HG03097 (cell line): ENCODE measurements at regions not wholly inside any gene's neighbourhood (a gene's known extent, or its start where the extent isn't known, plus 50 kb on each side); places are given as distances from the start of the nearest gene placed in this dataset.
"Not testable (repeated sequence)": the region's sequence is repeated elsewhere in the genome, so short reads cannot be mapped to it uniquely, and the experiment has no call there.

ENCODE experiments used
- ATAC-seq: cut with Tn5 transposase; IDR thresholded peaks from one replicate; pipeline ENCODE4 v1.9.1; 2021; ENCODE audit not compliant: unreplicated experiment, low FRiP score

- not testable (repeated sequence) for ATAC-seq
Observed at GRCh38 chr6:21947227-21947626, 349.6 kb downstream of the PRL start.

DNA sequence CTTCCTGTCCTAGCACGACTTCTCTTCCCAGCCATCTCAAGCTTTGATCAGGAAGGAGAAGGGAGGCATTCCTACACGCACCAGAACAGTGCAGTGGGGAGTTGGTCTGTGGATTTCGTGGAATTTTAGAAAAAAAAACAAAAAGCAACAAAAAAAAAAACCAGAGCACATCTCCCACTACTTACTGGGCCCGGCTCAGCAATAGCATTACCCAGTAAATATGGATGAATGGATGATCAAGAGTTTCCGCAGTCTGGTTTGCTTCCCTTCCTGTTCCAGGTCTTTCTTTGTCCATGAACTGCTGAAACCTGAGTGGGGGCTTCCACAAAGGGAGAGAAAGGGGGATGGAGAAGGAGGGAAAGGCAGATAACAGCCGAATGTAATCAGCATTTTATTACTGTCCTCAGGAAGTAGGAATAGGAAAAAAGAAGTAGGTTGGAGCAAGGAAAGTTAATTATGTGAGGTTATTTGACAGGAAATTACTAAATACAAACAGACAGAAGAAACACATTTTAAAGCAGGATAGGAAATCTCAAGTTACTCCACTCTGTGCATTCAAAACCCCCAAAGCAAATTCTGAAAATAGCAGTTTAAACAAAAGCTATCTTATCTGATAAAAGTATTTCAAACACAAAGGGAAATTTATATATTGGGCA lies 349.0 kb downstream of the PRL start:
- ATAC-seq: no peak

DNA sequence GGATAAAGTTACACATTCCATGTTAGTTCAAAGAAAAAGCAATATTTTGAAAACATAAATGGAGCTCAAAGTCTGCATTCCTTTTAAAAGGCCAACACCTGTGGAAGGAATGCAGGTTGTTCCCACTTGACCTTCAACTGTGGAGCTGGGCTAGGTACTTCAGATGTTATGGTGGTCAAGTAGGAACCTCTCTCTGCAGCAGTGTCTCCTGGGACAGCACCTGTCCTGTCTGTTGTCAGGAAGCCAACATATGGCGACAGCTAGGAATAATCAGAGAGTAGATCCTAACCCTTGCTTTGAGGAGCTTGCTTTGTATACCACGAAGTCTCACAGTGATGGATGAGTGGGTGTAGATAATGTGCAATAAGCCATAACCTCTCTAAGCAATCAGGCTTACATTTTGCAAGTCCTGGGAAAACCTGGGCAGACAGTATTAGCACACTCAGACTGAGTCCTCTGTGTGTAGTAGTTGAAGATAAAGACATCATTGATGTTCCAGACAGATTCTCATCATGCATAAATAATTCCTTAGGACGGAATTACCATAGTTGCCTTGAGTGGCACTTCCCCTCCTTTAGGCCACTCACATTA lies 347.5 kb downstream of the PRL start:
- no peak for ATAC-seq

DNA sequence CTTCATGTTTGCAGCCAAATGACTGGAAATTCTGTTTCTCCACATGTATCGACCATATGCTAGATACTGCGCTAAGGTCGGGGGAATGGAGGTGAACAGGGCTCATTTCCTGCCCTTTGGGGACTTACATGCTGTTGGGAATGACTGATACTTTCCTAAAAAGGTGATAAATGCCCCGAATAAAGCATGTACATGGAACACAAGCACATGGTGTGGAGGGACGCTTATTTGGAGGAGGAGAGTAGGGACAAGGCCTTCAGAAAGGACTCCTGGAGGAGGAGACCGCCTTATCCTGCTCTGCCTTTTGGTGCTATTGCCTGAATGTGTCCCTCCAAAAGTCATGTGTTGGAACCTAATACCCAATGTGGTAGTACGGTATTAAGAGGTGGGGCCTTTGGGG lies 344.5 kb downstream of the PRL start:
- ATAC-seq: no peak

DNA sequence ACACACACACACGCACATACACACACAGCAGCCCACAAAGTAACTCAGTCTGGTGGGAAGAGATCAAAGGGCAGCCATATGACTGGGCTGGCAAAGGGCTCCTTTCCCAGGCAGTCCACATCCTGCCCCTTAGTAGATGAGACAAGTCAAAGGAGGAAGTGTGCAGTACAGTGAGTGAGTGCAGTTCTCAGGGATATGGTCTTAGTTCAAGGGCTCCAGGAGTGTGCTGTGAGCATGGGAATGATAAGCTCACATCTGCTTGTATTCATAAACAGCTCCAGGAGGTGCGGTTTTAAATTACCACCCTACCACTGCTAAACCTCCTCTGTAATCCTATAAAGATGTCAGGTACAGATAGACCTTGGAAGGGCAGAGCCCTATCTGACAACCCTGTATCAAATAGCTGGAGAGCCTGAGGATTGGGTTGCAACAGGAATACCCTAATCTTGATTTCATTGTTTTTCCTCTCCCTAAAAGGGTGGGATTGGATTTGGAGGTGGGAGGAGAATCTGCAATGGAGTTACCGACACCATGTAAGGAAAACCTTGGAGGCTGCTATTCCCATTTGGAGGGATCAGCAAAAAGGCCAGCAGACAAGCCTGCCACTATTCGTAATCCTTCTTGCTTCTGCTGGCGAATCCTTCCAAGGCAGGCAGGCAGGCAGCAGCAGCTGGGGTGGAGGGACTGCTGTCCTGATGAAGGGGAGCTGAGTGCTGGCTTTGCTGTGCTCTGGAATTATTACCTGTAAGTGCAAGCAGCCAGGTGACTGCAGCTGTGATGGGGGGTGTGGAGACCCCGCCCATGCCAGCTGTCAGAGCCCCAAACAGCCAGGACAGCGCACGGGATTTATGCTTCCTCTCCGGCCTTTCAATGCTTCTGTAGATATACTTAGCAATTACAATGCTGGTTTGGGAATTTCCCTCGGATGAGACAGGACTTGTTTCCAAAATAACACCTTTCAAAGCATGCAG lies 342.7 kb downstream of the PRL start:
- ATAC-seq: no peak

DNA sequence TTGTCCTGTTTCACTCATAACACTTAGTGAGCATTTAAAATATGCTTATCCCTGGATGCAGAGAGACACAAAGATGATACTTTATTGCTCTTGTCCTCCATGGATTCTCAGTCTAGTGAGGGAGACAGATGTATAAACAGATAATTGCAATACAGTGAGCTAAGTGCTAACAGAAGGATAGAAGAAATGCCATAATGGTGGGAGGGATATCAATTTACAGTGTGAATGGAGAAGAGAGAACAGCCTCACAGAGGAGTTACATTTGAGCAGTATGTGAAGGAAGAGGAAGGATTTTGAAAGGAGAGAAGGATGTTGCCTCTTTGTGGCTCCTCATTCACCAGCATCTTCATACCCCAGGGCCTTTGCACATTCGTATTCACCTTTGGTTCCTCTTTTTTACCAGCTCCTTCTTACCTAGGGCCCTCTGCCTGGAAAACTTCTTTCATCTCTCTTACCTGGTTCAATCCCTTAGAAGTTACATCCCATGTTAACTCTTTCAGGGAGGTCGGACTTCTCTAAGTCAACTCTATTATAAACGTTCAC lies 341.7 kb downstream of the PRL start:
- ATAC-seq: no peak

DNA sequence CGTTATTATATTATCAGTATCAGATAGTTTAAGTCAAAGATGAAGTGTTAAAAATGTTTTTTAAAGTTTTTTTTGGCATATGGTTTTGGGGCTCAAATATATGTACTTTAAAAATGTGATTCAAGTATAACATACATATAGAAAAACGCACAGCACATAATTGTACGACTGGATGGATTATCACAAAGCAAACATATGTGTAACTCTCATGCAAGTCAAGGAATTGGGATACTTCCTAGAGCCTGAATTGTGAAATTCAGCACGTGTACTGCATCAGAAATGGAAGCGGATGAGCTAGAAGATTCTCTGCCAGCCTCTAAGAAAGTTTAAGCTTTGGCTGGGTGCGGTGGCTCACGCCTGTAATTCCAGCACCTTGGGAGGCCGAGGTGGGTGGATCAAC lies 340.9 kb downstream of the PRL start:
- no peak for ATAC-seq

GRCh38 chr6:21958428-21958827 lies 338.4 kb downstream of the PRL start:
- no peak for ATAC-seq

DNA sequence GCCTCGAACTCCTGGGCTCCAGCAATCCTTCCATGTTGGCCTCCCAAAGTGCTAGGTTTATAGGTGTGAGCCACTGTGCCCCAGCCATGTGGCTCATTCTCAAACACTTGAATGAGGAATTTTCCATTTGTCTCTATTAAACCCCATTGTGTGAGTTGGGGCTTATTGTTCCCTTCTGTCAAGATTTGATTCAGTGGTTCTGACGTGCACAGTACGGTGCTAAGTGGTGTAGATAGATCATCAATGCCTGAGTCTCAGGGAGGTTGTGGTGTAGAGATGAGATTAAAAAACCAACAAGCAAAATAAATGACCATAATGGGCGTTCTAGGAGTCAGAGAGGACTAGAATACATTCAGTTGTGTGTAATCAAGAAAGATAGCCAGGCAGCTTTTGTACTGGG lies 335.6 kb downstream of the PRL start:
- no peak for ATAC-seq

- no peak for ATAC-seq
Observed at GRCh38 chr6:21965016-21965415, 331.8 kb downstream of the PRL start.

DNA sequence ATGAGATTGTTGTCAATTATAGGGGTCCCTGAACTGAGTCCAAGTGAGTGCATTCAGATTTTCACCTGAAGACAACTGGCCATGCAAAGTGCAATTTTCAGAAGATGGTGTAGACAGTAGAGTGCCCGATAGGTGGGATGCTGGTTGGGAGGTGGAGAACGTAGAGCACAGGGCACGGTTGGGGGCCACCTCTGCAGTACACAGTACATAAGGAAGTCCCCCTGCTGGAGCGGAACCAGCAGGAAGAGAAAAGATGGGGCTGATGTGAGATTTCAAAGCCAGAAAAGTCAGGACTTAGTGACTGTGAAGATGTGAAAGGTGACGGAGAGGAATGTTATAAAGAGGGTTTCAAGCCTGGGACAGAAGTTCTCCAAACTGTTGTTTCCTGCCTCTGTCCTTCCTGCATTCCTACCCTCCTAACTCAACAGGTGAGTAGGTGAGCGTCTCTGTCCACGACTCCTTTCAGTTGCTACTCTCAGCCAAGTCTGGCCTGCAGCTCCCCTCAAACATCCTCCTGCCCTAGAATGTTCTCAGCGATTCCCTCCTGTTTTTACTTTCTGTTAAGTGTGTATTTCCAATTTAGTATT lies 330.8 kb downstream of the PRL start:
- no peak for ATAC-seq

DNA sequence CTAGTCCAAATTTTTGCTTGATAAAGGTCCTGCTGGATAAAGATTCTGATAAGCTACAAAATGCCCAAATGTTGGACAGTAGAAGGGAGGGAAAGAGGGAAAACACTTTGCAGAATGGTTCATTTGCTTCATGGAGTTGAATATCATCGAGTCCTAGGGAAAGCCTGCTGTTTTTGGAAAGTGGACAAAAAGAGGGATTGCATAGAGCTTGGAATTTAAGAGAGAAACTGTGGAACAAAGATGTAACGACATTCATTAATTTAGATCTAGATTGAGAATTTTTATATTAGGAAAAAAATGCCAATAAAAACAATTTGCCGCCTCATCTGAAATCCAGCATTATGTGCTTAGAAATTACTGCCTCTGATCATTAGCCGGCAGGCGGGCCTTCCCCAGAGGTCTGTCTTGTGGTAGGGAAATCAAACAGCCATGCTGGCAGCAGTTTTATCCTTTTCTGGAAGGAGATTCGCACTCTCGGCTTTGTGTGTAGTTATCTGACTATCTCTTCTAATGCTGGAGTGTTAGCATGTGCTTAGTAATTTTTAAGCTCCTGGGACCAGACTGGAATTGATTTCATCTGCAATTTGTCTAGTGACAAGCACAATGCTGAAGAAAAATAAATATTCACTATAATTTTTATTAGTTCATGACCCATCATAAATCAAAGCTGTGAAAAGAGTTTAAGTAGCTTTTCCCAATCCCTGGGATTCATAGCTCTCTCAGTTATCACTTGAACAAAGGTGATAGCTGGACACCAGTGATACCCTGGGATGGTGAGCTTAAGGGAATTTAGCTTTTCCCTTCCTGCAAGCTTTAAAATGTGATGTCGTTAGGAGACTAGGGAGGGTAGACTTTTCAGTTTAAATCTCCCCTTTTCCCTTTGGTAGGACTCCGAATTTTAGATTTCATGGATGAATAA lies 329.5 kb downstream of the PRL start:
- no peak for ATAC-seq

GRCh38 chr6:21968411-21968810 lies 328.4 kb downstream of the PRL start:
- no peak for ATAC-seq

DNA sequence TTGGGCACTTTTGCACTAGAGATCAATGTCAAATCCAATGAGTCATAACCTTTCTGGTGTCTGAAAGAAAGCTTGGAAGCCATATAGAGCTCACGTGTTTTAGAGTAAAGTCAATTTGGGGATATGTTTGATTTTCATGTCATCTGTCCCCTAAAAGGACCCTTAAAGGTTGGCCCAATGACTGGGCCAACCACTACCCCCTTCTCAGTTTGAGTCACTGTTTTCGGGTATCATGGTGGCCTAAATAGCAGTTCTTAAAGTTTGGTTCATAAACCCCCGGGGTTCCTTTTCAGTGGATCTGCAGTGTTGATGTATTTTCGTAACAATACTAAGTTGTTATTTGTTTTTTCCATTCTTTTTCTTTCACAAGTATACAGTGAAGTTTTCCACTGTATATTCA lies 327.6 kb downstream of the PRL start:
- ATAC-seq: no peak

DNA sequence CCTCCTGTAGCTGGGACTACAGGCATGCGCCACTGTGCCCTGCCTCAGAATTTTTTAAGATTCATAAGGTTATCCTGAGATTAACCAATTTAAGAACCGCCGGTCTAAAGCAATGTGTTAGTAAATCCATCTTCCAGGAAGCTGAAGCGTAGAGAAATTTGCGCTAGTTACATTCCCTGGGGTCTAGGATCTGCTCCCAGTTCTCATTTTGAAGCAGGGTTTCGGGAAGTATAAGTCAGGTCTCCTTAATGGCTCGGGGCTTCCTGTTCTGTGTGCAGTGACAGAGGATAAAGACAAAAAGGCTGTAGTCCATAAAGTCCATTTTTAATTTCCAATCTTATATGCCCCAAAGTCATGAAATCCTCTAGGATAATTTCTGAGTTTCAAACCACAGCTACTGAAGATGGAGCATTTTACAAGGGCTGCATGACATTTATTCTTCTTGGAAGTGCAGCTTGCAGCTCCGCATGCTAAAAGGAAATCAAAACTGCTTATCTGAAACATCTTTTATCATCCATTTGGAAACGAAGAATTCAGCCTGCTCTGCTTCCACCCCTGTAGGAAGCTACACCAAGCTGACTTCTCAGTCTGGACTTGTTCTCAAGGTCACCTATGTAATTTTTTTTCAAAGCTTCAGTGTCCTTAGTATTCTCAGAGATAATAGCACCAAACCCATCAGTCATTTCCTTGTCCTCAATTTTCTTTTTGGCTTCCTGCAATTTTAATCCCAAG lies 326.1 kb downstream of the PRL start:
- ATAC-seq: no peak

DNA sequence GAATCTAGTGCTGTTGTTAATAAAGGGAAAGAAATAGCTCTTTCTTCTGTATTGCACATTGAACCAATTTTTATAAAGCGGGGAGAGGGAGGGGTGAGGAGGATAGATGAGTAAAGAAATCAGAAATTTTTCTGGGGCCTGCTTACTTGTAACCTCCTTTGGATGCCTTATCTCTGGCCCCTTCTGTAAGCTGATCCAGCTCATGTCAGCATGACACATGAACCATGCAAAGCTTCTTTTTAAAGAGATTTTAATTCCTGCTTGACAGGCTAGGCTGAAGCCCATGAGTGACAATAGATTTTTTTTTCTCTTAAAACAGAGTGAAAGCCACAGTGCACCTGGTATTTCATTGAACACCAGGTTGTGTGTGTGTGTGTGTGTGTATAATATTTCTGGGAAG lies 325.3 kb downstream of the PRL start:
- no peak for ATAC-seq

DNA sequence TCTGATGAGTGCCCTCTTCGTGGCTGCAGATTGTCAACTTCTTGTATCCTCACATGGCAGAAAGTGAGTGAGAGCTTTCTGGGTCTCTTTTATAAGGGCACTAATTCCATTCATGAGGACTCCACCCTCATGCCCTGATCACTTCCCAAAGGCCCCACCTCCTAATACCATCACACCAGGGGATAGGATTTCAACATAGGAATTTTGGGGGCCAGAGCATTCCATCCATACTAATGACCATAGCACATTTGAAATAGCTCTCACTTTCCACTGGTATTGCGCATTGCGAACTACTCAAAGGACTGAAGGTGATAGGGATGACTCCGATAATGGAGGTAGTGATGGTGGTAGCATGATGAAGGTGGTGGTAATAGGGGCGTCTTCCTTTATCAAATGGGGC lies 324.3 kb downstream of the PRL start:
- ATAC-seq: no peak

DNA sequence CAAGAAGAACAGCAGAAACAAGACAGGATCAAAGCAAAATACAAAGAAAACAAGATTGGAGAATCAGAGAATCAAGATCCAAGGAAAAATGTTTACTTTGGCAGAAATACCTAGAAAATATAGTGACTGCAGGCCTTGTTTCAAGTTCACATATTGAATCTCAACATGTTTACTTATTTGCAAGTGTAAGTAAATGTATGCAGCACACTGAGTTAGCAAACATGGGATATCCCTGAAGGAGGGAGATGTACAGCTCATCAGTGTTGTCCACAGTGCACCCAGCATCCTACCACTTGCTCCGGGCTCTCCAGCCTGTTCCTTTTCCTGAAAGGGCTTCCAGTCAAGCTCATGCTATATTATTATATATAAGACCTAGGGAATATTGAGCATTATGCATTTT lies 319.5 kb downstream of the PRL start:
- ATAC-seq: no peak

- ATAC-seq: no peak
Observed at GRCh38 chr6:21981235-21981833, 315.5 kb downstream of the PRL start.
